GM12878 (cell line): ENCODE measurements at regions not wholly inside any gene's neighbourhood (a gene's known extent, or its start where the extent isn't known, plus 50 kb on each side); places are given as distances from the start of the nearest gene placed in this dataset.

Experiments used
- ATAC-seq: fragments of 200-7000 bp; cut with Tn5 transposase; 3 replicates; pipeline ENCODE4 v1.9.1; 2020; ENCODE audit warnings: mild to moderate bottlenecking, moderate library complexity
- BruUV-seq: library from RNA; stranded (reverse); fragments of 400-500 nt; replicated peaks from 2 replicates; lab custom pipeline; 2021; lab: Mats Ljungman, UMichigan
- CTCF ChIA-PET: fragments of 300-600 bp; sonication (Branson Sonifier 250); formaldehyde crosslinking; extraction: SDS; loops from one replicate; lab custom pipeline; 2021; ENCODE audit warnings: inconsistent platforms; lab: Yijun Ruan, JAX
- POLR2A ChIA-PET: fragments of 350-600 bp; formaldehyde crosslinking; extraction: SDS; loops from one replicate; lab custom pipeline; 2021; ENCODE audit warnings: inconsistent platforms; lab: Charles Lee
- RAD21 ChIA-PET: fragments of 300-600 bp; sonication (Branson Sonifier 250); formaldehyde crosslinking; loops from one replicate; lab custom pipeline; 2023; ENCODE audit warnings: antibody characterized with exemption; ENCODE audit not compliant: unreplicated experiment; lab: Charles Lee
- SMC1A ChIA-PET: fragments of 300-600 bp; sonication (Branson Sonifier 250); formaldehyde crosslinking; loops from one replicate; lab custom pipeline; 2023; ENCODE audit not compliant: unreplicated experiment, uncharacterized antibody; lab: Charles Lee
- DNase-seq: peaks from one replicate; pipeline ENCODE4 v3.0.0-alpha.2; 2011; ENCODE audit warnings: low read depth, low spot score
- FAIRE-seq: peaks from 3 replicates; lab custom pipeline; 2011; peaks lifted over from hg19 to GRCh38; lab: Jason Lieb, UNC
- H2AFZ ChIP-seq: 2 replicates; pipeline ENCODE4 v1.6.0; 2011; ENCODE audit warnings: low read depth, low read length, control low read depth; ENCODE audit not compliant: control insufficient read depth
- H3K27ac ChIP-seq: 2 replicates; pipeline ENCODE4 v1.5.1; 2011; ENCODE audit warnings: control low read depth; ENCODE audit not compliant: control insufficient read depth, insufficient read depth
- H3K27me3 ChIP-seq, 2 experiments: replicated peaks in 1 of 2; 2 replicates each; pipeline versions ENCODE4 v1.6.0 to v1.6.1; 2011; ENCODE audit warnings: low read length in 1 of 2; ENCODE audit not compliant: control insufficient read depth in 2 of 2, insufficient read depth in 2 of 2
- H3K36me3 ChIP-seq, 2 experiments: 2 replicates each; pipeline ENCODE4 v1.5.1; 2011; ENCODE audit warnings: low read length in 1 of 2; ENCODE audit not compliant: control insufficient read depth in 2 of 2, insufficient read depth in 2 of 2
- H3K4me1 ChIP-seq: 2 replicates; pipeline ENCODE4 v1.6.1; 2011; ENCODE audit warnings: mild to moderate bottlenecking, low read length, moderate library complexity, mixed read lengths; ENCODE audit not compliant: control insufficient read depth, insufficient read depth
- H3K4me2 ChIP-seq: 2 replicates; pipeline ENCODE4 v1.6.0; 2011; ENCODE audit warnings: control low read depth; ENCODE audit not compliant: control insufficient read depth, insufficient read depth
- H3K4me3 ChIP-seq: fragments of 200-600 bp; sonication (generic); 2 replicates; pipeline ENCODE4 v1.5.1; 2016
- H3K79me2 ChIP-seq: 2 replicates; pipeline ENCODE4 v1.6.0; 2011; ENCODE audit warnings: low read length; ENCODE audit not compliant: control insufficient read depth, insufficient read depth
- H3K9ac ChIP-seq: 2 replicates; pipeline ENCODE4 v1.8.0; 2011; ENCODE audit warnings: low read length, control low read depth, mixed read lengths; ENCODE audit not compliant: control insufficient read depth, insufficient read depth
- H3K9me3 ChIP-seq: replicated peaks from 3 replicates; pipeline ENCODE4 v1.5.1; 2011; ENCODE audit warnings: mild to moderate bottlenecking, low read length; ENCODE audit not compliant: control insufficient read depth, insufficient read depth
- H4K20me1 ChIP-seq: 2 replicates; pipeline ENCODE4 v1.6.0; 2011; ENCODE audit not compliant: control insufficient read depth, insufficient read depth
- CEBPZ ChIP-seq: fragments of 150-350 bp; IDR thresholded peaks from 2 replicates; pipeline ENCODE4 v1.6.1; 2016; ENCODE audit warnings: low read depth, low read length
- CHD1 ChIP-seq: IDR thresholded peaks from 2 replicates; pipeline ENCODE4 v1.6.1; 2012; ENCODE audit warnings: low read depth, low read length, improper control_type of control experiment
- E2F8 ChIP-seq: fragments of 450-650 bp; IDR thresholded peaks from 2 replicates; pipeline ENCODE4 v1.6.1; 2018; ENCODE audit warnings: mild to moderate bottlenecking, low read depth, moderate library complexity; ENCODE audit not compliant: partially characterized antibody
- IKZF1 ChIP-seq: fragments of 450-650 bp; conservative IDR thresholded peaks from 2 replicates; pipeline ENCODE4 v1.6.1; 2017; ENCODE audit warnings: antibody characterized with exemption, mild to moderate bottlenecking
- JUND ChIP-seq: IDR thresholded peaks from 2 replicates; pipeline ENCODE4 v1.6.1; 2012; ENCODE audit warnings: low read depth, mild to moderate bottlenecking, low read length, improper control_type of control experiment, moderate library complexity
- NFIC ChIP-seq: IDR thresholded peaks from 2 replicates; pipeline ENCODE4 v1.6.1; 2012; ENCODE audit warnings: low read depth, mild to moderate bottlenecking, inconsistent platforms, low read length, moderate library complexity
- RCOR1 ChIP-seq: conservative IDR thresholded peaks from 2 replicates; pipeline ENCODE4 v1.6.1; 2012; ENCODE audit warnings: low read depth, low read length, improper control_type of control experiment
- TARDBP ChIP-seq: IDR thresholded peaks from 2 replicates; pipeline ENCODE4 v1.6.1; 2016; ENCODE audit warnings: borderline replicate concordance
- ZSCAN29 ChIP-seq: fragments of 450-650 bp; IDR thresholded peaks from 2 replicates; pipeline ENCODE4 v1.6.1; 2017; ENCODE audit warnings: mild to moderate bottlenecking, moderate library complexity
- WGBS: methylation state at CpG from one replicate; pipeline ENCODE4 v1.1.6; 2016; ENCODE audit warnings: low lambda C conversion rate; ENCODE audit not compliant: insufficient replicate concordance, insufficient coverage; ENCODE audit errors: missing lambda C conversion rate; 5-methylcytosine and 5-hydroxymethylcytosine counted together
- in situ Hi-C: fragments of 300-500 bp; cut with MboI; formaldehyde crosslinking; loops from 9 replicates; pipeline ENCODE4 v1.14.3; 2018; ENCODE audit warnings: mixed read lengths
- intact Hi-C: fragments of 100-400 bp; cut with micrococcal nuclease; formaldehyde crosslinking; loops from one replicate; pipeline ENCODE4 v1.14.2; 2022; ENCODE audit not compliant: unreplicated experiment

GRCh38 chr14:101331141-101331525 lies 230.2 kb upstream of the DIO3 start:
- Histone ChIP-seq H3K4me3 (no peak overlapping the region), H3K36me3 (no peaks in the 10 kb centered on the region), H3K4me2 (no peak overlapping the region), H3K79me2 (no peaks in the 10 kb centered on the region), H3K27me3 (no peaks in the 10 kb centered on the region), H3K27ac (no peak overlapping the region), H3K9ac (no peak overlapping the region)
- ChIA-PET CTCF (no interaction called here), POLR2A (no interaction called here), RAD21 (no interaction called here)
- DNase-seq: no peak
- in situ Hi-C loops: no loop called here
- BruUV-seq: no TSS peak
- TF ChIP-seq RCOR1 (no peak), JUND (no peak), TARDBP (no peak), NFIC (no peak), CHD1 (no peak), E2F8 (no peak), ZSCAN29 (no peak), IKZF1 (no peak), CEBPZ (no peak)
- TF ChIP-seq, all 136 proteins: peak for 0
- ATAC-seq (no peak), FAIRE-seq (no peak)
- intact Hi-C loops: no loop called here
- Histone ChIP-seq H2AFZ (no peak overlapping the region), H3K4me1 (no peaks in the 10 kb centered on the region), H3K9me3 (no peaks in the 10 kb centered on the region), H4K20me1 (no peaks in the 10 kb centered on the region)
- SMC1A ChIA-PET: no interaction called here
- 31% methylated on average over 10 of the region's 10 CpGs for WGBS
